Body of pancreas (tissue), 4 donors: ENCODE measurements at regions not wholly inside any gene's neighbourhood (a gene's known extent, or its start where the extent isn't known, plus 50 kb on each side); places are given as distances from the start of the nearest gene placed in this dataset.

ENCODE experiments used
- POLR2A ChIP-seq, 3 donors: fragments of 450-650 bp; IDR thresholded peaks; one replicate each; pipeline ENCODE4 v1.6.1; 2016; ENCODE audit warnings: antibody characterized with exemption in 3 of 3, mild to moderate bottlenecking in 2 of 3
- TF ChIP-seq, protein P1 (sequence below), 7 experiments: fragments of 450-650 bp in 4 of 7; fragments of 200-600 bp in 3 of 7; sonication (generic) in 3 of 7; IDR thresholded peaks; one replicate each; pipeline ENCODE4 v1.5.1; 2016 to 2019; ENCODE audit warnings: antibody characterized with exemption in 7 of 7

DNA sequence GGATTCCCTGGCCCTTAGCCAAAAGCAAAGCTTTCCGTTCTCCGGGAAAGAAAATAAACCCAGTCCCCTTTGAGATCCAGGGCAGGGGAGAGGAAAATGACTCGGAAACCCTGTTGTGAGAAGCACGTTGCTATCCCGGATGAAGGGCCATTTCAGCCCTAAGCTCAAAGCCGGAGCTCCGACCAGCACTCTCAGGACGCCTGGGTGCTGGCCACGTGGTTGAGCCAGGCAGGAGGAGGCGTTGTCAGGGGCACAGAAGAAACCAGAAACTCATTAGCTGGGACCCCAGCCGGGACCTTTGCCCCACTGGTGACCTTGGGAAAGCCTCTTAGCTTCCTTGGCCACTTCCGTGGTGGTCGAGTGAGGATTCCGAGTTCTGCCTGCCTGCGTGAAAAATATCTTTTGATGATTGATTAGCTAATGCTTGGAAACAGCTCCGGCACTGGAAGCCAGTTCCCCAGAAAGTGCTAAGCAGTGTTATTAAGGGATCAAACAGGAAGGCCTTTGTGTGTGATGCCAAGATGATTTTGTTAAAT, 57.6 kb upstream of the FZD10 start:
- TF ChIP-seq, protein P1, sequence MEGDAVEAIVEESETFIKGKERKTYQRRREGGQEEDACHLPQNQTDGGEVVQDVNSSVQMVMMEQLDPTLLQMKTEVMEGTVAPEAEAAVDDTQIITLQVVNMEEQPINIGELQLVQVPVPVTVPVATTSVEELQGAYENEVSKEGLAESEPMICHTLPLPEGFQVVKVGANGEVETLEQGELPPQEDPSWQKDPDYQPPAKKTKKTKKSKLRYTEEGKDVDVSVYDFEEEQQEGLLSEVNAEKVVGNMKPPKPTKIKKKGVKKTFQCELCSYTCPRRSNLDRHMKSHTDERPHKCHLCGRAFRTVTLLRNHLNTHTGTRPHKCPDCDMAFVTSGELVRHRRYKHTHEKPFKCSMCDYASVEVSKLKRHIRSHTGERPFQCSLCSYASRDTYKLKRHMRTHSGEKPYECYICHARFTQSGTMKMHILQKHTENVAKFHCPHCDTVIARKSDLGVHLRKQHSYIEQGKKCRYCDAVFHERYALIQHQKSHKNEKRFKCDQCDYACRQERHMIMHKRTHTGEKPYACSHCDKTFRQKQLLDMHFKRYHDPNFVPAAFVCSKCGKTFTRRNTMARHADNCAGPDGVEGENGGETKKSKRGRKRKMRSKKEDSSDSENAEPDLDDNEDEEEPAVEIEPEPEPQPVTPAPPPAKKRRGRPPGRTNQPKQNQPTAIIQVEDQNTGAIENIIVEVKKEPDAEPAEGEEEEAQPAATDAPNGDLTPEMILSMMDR (IDR thresholded peaks at IDR 0.05) = no peak
- TF ChIP-seq POLR2A (IDR thresholded peaks at IDR 0.05) = no peak
